SU-DHL-6 (cell line): ENCODE measurements at regions not wholly inside any gene's neighbourhood (a gene's known extent, or its start where the extent isn't known, plus 50 kb on each side); places are given as distances from the start of the nearest gene placed in this dataset.

ENCODE experiments used
- H2AFZ ChIP-seq: fragments of 200-600 bp; sonication (generic); 2 replicates; pipeline ENCODE4 v1.6.1; 2014; ENCODE audit warnings: low read depth, mild to moderate bottlenecking, moderate library complexity, mixed read lengths, antibody characterized with exemption, low read length; ENCODE audit not compliant: severe bottlenecking
- H3F3A ChIP-seq: fragments of 200-600 bp; shearing (Covaris generic); 2 replicates; pipeline ENCODE4 v1.6.0; 2016; ENCODE audit warnings: antibody characterized with exemption, mild to moderate bottlenecking; ENCODE audit not compliant: insufficient read depth
- H3K27ac ChIP-seq: fragments of 200-600 bp; sonication (generic); 2 replicates; pipeline ENCODE4 v1.5.1; 2016; ENCODE audit warnings: low read depth, mild to moderate bottlenecking, low read length, moderate library complexity, mixed read lengths
- H3K27me3 ChIP-seq: fragments of 200-600 bp; sonication (generic), shearing (Covaris generic); 2 replicates; pipeline ENCODE4 v1.6.0; 2014; ENCODE audit warnings: mild to moderate bottlenecking, low read length
- H3K36me3 ChIP-seq: fragments of 200-600 bp; sonication (generic); 2 replicates; pipeline ENCODE4 v1.6.1; 2014; ENCODE audit warnings: mild to moderate bottlenecking, low read length, mixed read lengths
- H3K4me2 ChIP-seq: fragments of 300-600, 200-600 bp; shearing (Covaris generic), sonication (generic); 2 replicates; pipeline ENCODE4 v1.6.0; 2014; ENCODE audit warnings: low read length, low read depth, mild to moderate bottlenecking; ENCODE audit not compliant: poor library complexity, severe bottlenecking
- H3K4me3 ChIP-seq: fragments of 200-600 bp; sonication (generic); 2 replicates; pipeline ENCODE4 v1.5.1; 2014; ENCODE audit warnings: antibody characterized with exemption, low read length, mild to moderate bottlenecking, mixed read lengths; ENCODE audit not compliant: insufficient read depth, poor library complexity, severe bottlenecking
- H3K79me2 ChIP-seq: fragments of 200-600 bp; sonication (generic); 2 replicates; pipeline ENCODE4 v1.6.1; 2014; ENCODE audit warnings: mild to moderate bottlenecking, low read length, moderate library complexity; ENCODE audit not compliant: insufficient read depth
- H3K9ac ChIP-seq: fragments of 200-600 bp; sonication (generic); 2 replicates; pipeline ENCODE4 v1.7.0; 2014; ENCODE audit warnings: mild to moderate bottlenecking, low read length
- H3K9me2 ChIP-seq: fragments of 200-600 bp; sonication (generic); replicated peaks from 2 replicates; pipeline ENCODE4 v1.6.1; 2014; ENCODE audit warnings: low read length; ENCODE audit not compliant: insufficient read depth
- H3K9me3 ChIP-seq: fragments of 200-600 bp; sonication (generic); 2 replicates; pipeline ENCODE4 v1.6.1; 2014; ENCODE audit warnings: low read length, mixed read lengths; ENCODE audit not compliant: insufficient read depth
- H4K20me1 ChIP-seq: fragments of 200-600 bp; sonication (generic); 2 replicates; pipeline ENCODE4 v1.6.1; 2014; ENCODE audit warnings: low read depth, mild to moderate bottlenecking, antibody characterized with exemption, low read length, moderate library complexity, mixed read lengths
- EZH2phosphoT487 ChIP-seq: fragments of 200-600 bp; sonication (generic), shearing (Covaris generic); conservative IDR thresholded peaks from 2 replicates; pipeline ENCODE4 v1.6.1; 2018; ENCODE audit warnings: mild to moderate bottlenecking, antibody characterized with exemption, low read length, moderate library complexity, mixed read lengths
- TF ChIP-seq, protein P1 (sequence below): fragments of 200-600 bp; sonication (generic); IDR thresholded peaks from one replicate; pipeline ENCODE4 v1.5.1; 2017; ENCODE audit warnings: antibody characterized with exemption, mild to moderate bottlenecking, low read length, moderate library complexity; ENCODE audit not compliant: insufficient read depth, poor library complexity, severe bottlenecking

GRCh38 chr3:117435506-117435905 lies 725.9 kb downstream of the TUSC7 start:
- no peak for TF ChIP-seq EZH2phosphoT487
- TF ChIP-seq, protein P1, sequence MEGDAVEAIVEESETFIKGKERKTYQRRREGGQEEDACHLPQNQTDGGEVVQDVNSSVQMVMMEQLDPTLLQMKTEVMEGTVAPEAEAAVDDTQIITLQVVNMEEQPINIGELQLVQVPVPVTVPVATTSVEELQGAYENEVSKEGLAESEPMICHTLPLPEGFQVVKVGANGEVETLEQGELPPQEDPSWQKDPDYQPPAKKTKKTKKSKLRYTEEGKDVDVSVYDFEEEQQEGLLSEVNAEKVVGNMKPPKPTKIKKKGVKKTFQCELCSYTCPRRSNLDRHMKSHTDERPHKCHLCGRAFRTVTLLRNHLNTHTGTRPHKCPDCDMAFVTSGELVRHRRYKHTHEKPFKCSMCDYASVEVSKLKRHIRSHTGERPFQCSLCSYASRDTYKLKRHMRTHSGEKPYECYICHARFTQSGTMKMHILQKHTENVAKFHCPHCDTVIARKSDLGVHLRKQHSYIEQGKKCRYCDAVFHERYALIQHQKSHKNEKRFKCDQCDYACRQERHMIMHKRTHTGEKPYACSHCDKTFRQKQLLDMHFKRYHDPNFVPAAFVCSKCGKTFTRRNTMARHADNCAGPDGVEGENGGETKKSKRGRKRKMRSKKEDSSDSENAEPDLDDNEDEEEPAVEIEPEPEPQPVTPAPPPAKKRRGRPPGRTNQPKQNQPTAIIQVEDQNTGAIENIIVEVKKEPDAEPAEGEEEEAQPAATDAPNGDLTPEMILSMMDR: no peak
- no peaks in the 10 kb centered on the region for H3K27me3 ChIP-seq
- H2AFZ ChIP-seq: no peak overlapping the region
- no peak overlapping the region for H3K27ac ChIP-seq
- no peaks in the 10 kb centered on the region for H3K9me3 ChIP-seq
- H3K36me3 ChIP-seq: no peaks in the 10 kb centered on the region
- H4K20me1 ChIP-seq: no peaks in the 10 kb centered on the region
- H3K4me2 ChIP-seq: no peak overlapping the region
- no peak overlapping the region for H3K4me3 ChIP-seq
- no peaks in the 10 kb centered on the region for H3K79me2 ChIP-seq
- no peak overlapping the region for H3K9ac ChIP-seq
- H3F3A ChIP-seq: no peaks in the 10 kb centered on the region
- no peaks in the 10 kb centered on the region for H3K9me2 ChIP-seq

- Histone ChIP-seq H3K79me2 (no peaks in the 10 kb centered on the region), H3F3A (no peaks in the 10 kb centered on the region), H3K9ac (no peak overlapping the region), H3K27ac (no peak overlapping the region), H2AFZ (no peak overlapping the region), H3K4me3 (no peak overlapping the region), H3K9me3 (no peaks in the 10 kb centered on the region), H3K27me3 (no peaks in the 10 kb centered on the region), H4K20me1 (no peaks in the 10 kb centered on the region), H3K36me3 (no peaks in the 10 kb centered on the region), H3K4me2 (no peak overlapping the region), H3K9me2 (no peaks in the 10 kb centered on the region)
- TF ChIP-seq, protein P1: no peak
- no peak for TF ChIP-seq EZH2phosphoT487
Observed at GRCh38 chr3:117439812-117440211, 730.2 kb downstream of the TUSC7 start.

- Histone ChIP-seq H3K4me3 (no peak overlapping the region), H4K20me1 (no peaks in the 10 kb centered on the region), H3K9me2 (no peaks in the 10 kb centered on the region), H3K36me3 (no peaks in the 10 kb centered on the region), H3K79me2 (no peaks in the 10 kb centered on the region), H3K9ac (no peak overlapping the region), H2AFZ (no peak overlapping the region), H3K27ac (no peak overlapping the region), H3K9me3 (no peaks in the 10 kb centered on the region), H3K4me2 (no peak overlapping the region), H3F3A (no peaks in the 10 kb centered on the region), H3K27me3 (no peaks in the 10 kb centered on the region)
- TF ChIP-seq, protein P1: no peak
- TF ChIP-seq EZH2phosphoT487: no peak
Observed at GRCh38 chr3:117441851-117442250, 732.3 kb downstream of the TUSC7 start.

DNA sequence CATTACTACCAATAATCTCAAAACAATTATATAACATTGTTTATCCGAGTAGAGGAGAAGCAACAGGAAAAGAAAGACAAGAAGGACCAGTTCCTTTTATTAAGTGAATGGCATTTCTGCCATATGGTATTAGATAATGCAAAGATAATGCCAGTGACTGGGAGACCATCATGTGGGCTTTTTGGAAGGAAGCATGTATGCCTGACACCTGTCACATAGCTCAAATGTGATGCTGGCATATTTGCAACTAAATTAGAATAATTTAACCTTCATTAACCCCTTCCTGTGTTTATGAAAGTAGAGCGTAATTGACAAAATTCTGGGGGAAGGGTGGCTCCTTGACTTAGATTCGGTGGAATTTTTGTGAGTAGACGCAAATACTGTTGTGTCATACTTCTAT lies 733.0 kb downstream of the TUSC7 start:
- H3K79me2 ChIP-seq: no peaks in the 10 kb centered on the region
- H3K4me3 ChIP-seq: no peak overlapping the region
- H3K36me3 ChIP-seq: no peaks in the 10 kb centered on the region
- no peak for TF ChIP-seq EZH2phosphoT487
- TF ChIP-seq, protein P1: no peak
- no peak overlapping the region for H2AFZ ChIP-seq
- H3K27ac ChIP-seq: no peak overlapping the region
- H3K9me3 ChIP-seq: no peaks in the 10 kb centered on the region
- no peak overlapping the region for H3K9ac ChIP-seq
- H4K20me1 ChIP-seq: no peaks in the 10 kb centered on the region
- H3K27me3 ChIP-seq: no peaks in the 10 kb centered on the region
- H3K9me2 ChIP-seq: no peaks in the 10 kb centered on the region
- no peak overlapping the region for H3K4me2 ChIP-seq
- H3F3A ChIP-seq: no peaks in the 10 kb centered on the region
